PC-9 (cell line): ENCODE measurements at regions not wholly inside any gene's neighbourhood (a gene's known extent, or its start where the extent isn't known, plus 50 kb on each side); places are given as distances from the start of the nearest gene placed in this dataset.

Source experiments
- BruUV-seq: library from RNA; stranded (reverse); fragments of 400-500 nt; replicated peaks from 2 replicates; lab custom pipeline; 2021; lab: Mats Ljungman, UMichigan
- CTCF ChIA-PET: fragments of 300-600 bp; sonication (Branson Sonifier 250); formaldehyde crosslinking; loops from one replicate; lab custom pipeline; 2022; ENCODE audit warnings: antibody characterized with exemption; lab: Charles Lee
- POLR2A ChIA-PET: fragments of 300-600 bp; sonication (Branson Sonifier 250); formaldehyde crosslinking; loops from one replicate; lab custom pipeline; 2022; ENCODE audit warnings: antibody characterized with exemption; ENCODE audit not compliant: unreplicated experiment; lab: Charles Lee
- DNase-seq, 2 experiments: peaks; one replicate each; pipeline versions ENCODE4 v3.0.0 to v3.0.0-alpha.2; 2015 to 2022; ENCODE audit warnings: mixed read lengths in 1 of 2
- H2AFZ ChIP-seq: fragments of 200-600 bp; sonication (generic); 2 replicates; pipeline ENCODE4 v1.8.1; 2017; ENCODE audit warnings: antibody characterized with exemption
- H3F3A ChIP-seq: fragments of 200-600 bp; sonication (generic); 2 replicates; pipeline ENCODE4 v1.8.1; 2017; ENCODE audit warnings: antibody characterized with exemption, mild to moderate bottlenecking, low read depth; ENCODE audit not compliant: insufficient read depth
- H3K27ac ChIP-seq: fragments of 200-600 bp; sonication (generic); 2 replicates; pipeline ENCODE4 v1.6.1; 2016; ENCODE audit warnings: mixed run types
- H3K27me3 ChIP-seq: fragments of 200-600 bp; sonication (generic); 2 replicates; pipeline ENCODE4 v1.6.1; 2016; ENCODE audit warnings: low read depth, mixed run types; ENCODE audit not compliant: insufficient read depth
- H3K36me3 ChIP-seq: fragments of 200-600 bp; sonication (generic); 2 replicates; pipeline ENCODE4 v1.6.1; 2016; ENCODE audit warnings: low read depth, mixed run types
- H3K4me1 ChIP-seq: fragments of 200-600 bp; sonication (generic); replicated peaks from 2 replicates; pipeline ENCODE4 v1.6.1; 2016; ENCODE audit warnings: mixed run types; ENCODE audit not compliant: insufficient read depth
- H3K4me2 ChIP-seq: fragments of 200-600 bp; sonication (generic); 2 replicates; pipeline ENCODE4 v1.6.1; 2017; ENCODE audit warnings: mixed run types
- H3K4me3 ChIP-seq: fragments of 200-600 bp; sonication (generic); 2 replicates; pipeline ENCODE4 v1.6.1; 2016; ENCODE audit warnings: mixed run types
- H3K79me2 ChIP-seq: fragments of 200-600 bp; sonication (generic); 2 replicates; pipeline ENCODE4 v1.6.1; 2017; ENCODE audit warnings: low read depth, mixed run types
- H3K9me2 ChIP-seq: fragments of 200-600 bp; sonication (generic); 2 replicates; pipeline ENCODE4 v1.8.1; 2017; ENCODE audit warnings: mild to moderate bottlenecking; ENCODE audit not compliant: insufficient read depth
- H3K9me3 ChIP-seq: fragments of 200-600 bp; sonication (generic); 2 replicates; pipeline ENCODE4 v1.8.1; 2016; ENCODE audit warnings: low read depth; ENCODE audit not compliant: insufficient read depth
- H4K20me1 ChIP-seq: fragments of 200-600 bp; sonication (generic); 2 replicates; pipeline ENCODE4 v1.8.1; 2017; ENCODE audit not compliant: insufficient read depth
- CTCF ChIP-seq: fragments of 200-600 bp; sonication (generic); conservative IDR thresholded peaks from 2 replicates; pipeline ENCODE4 v1.6.1; 2017; ENCODE audit warnings: mixed run types, antibody characterized with exemption, mild to moderate bottlenecking, moderate library complexity
- EZH2 ChIP-seq: fragments of 200-600 bp; sonication (generic); IDR thresholded peaks from 2 replicates; pipeline ENCODE4 v1.8.0; 2017; ENCODE audit warnings: antibody characterized with exemption, low read depth
- intact Hi-C: fragments of 100-400 bp; cut with micrococcal nuclease; formaldehyde crosslinking; loops from one replicate; pipeline ENCODE4 v1.10.0; 2022; ENCODE audit not compliant: unreplicated experiment

- no peak for DNase-seq
- no peak for TF ChIP-seq EZH2
- TF ChIP-seq CTCF: no peak
- ChIA-PET CTCF (no interaction called here), POLR2A (no interaction called here)
- no peak overlapping the region for H3K4me2 ChIP-seq
- no peaks in the 10 kb centered on the region for H3K9me3 ChIP-seq
- H3F3A ChIP-seq: no peaks in the 10 kb centered on the region
- no peaks in the 10 kb centered on the region for H3K27me3 ChIP-seq
- intact Hi-C loops: no loop called here
- H3K4me1 ChIP-seq: no peaks in the 10 kb centered on the region
- H3K79me2 ChIP-seq: no peaks in the 10 kb centered on the region
- no peaks in the 10 kb centered on the region for H3K36me3 ChIP-seq
- no peaks in the 10 kb centered on the region for H4K20me1 ChIP-seq
- no TSS peak for BruUV-seq
- H3K4me3 ChIP-seq: no peak overlapping the region
- H3K27ac ChIP-seq: no peak overlapping the region
- no peak overlapping the region for H2AFZ ChIP-seq
- no peaks in the 10 kb centered on the region for H3K9me2 ChIP-seq
Observed at GRCh38 chr2:211258646-211259335, 702.4 kb downstream of the CPS1 start.

GRCh38 chr2:211259831-211260476 is 703.6 kb downstream of the CPS1 start:
- Histone ChIP-seq H4K20me1 (no peaks in the 10 kb centered on the region), H3K4me3 (no peak overlapping the region), H3K4me1 (no peaks in the 10 kb centered on the region), H2AFZ (no peak overlapping the region), H3K27me3 (no peaks in the 10 kb centered on the region), H3K4me2 (no peak overlapping the region), H3K9me3 (no peaks in the 10 kb centered on the region), H3F3A (no peaks in the 10 kb centered on the region), H3K79me2 (no peaks in the 10 kb centered on the region), H3K9me2 (no peaks in the 10 kb centered on the region), H3K36me3 (no peaks in the 10 kb centered on the region), H3K27ac (no peak overlapping the region)
- intact Hi-C loops: no loop called here
- ChIA-PET POLR2A (no interaction called here), CTCF (no interaction called here)
- no TSS peak for BruUV-seq
- TF ChIP-seq EZH2 (no peak), CTCF (no peak)
- no peak for DNase-seq

GRCh38 chr2:211270257-211270656 is 713.9 kb downstream of the CPS1 start:
- Histone ChIP-seq H3K9me3 (no peaks in the 10 kb centered on the region), H3K4me2 (no peak overlapping the region), H3K79me2 (no peaks in the 10 kb centered on the region), H3K4me1 (no peaks in the 10 kb centered on the region), H3K4me3 (no peak overlapping the region), H3K27ac (no peak overlapping the region), H3F3A (no peaks in the 10 kb centered on the region), H3K27me3 (no peaks in the 10 kb centered on the region), H3K36me3 (no peaks in the 10 kb centered on the region), H3K9me2 (no peaks in the 10 kb centered on the region), H2AFZ (no peak overlapping the region), H4K20me1 (no peaks in the 10 kb centered on the region)
- ChIA-PET CTCF (no interaction called here), POLR2A (no interaction called here)
- no TSS peak for BruUV-seq
- DNase-seq: no peak
- TF ChIP-seq CTCF: no peak
- TF ChIP-seq EZH2: no peak
- intact Hi-C loops: no loop called here
